Right lobe of liver (tissue), 4 donors: ENCODE measurements at regions not wholly inside any gene's neighbourhood (a gene's known extent, or its start where the extent isn't known, plus 50 kb on each side); places are given as distances from the start of the nearest gene placed in this dataset.

Experiments
- CTCF ChIP-seq, 4 donors: fragments of 200-600 bp in 3 of 4; fragments of 450-650 bp in 1 of 4; IDR thresholded peaks; one replicate each; pipeline versions ENCODE4 v1.5.1 to v1.8.0; 2016 to 2022; ENCODE audit warnings: antibody characterized with exemption in 4 of 4, mild to moderate bottlenecking in 2 of 4
- POLR2A ChIP-seq: fragments of 450-650 bp; IDR thresholded peaks from one replicate; pipeline ENCODE4 v1.6.1; 2017; ENCODE audit warnings: antibody characterized with exemption, mild to moderate bottlenecking
- donor health status: DM: no; HTN: no; CAD: no.
- donor health status: DM: no; HTN: no; CAD: no.
- donor health status: DM: no; HTN: yes; CAD: no.

- TF ChIP-seq CTCF (IDR thresholded peaks at IDR 0.05), result no peak
- TF ChIP-seq POLR2A, result no peak
These were observed 139.9 kb downstream of the TDRD15 start for GRCh38 chr2:21263622-21264021.
